Left lobe of liver (tissue), 2 donors: ENCODE measurements at regions not wholly inside any gene's neighbourhood (a gene's known extent, or its start where the extent isn't known, plus 50 kb on each side); places are given as distances from the start of the nearest gene placed in this dataset.
A peak's percentile ranks its signal among the peaks of the same experiment; 100 is the strongest.

Source experiments
- ATAC-seq: fragments of 200-7000 bp; cut with Tn5 transposase; one replicate; pipeline ENCODE4 v1.9.1; 2020; ENCODE audit warnings: mild to moderate bottlenecking, moderate library complexity
- DNase-seq: peaks from one replicate; pipeline ENCODE4 v3.0.0-alpha.2; 2020; ENCODE audit warnings: low spot score
- donor health status: DM: no; HTN: no; CAD: no; lungs with moderate emphysema.
- donor health status: DM: no; HTN: yes; CAD: no.

DNA sequence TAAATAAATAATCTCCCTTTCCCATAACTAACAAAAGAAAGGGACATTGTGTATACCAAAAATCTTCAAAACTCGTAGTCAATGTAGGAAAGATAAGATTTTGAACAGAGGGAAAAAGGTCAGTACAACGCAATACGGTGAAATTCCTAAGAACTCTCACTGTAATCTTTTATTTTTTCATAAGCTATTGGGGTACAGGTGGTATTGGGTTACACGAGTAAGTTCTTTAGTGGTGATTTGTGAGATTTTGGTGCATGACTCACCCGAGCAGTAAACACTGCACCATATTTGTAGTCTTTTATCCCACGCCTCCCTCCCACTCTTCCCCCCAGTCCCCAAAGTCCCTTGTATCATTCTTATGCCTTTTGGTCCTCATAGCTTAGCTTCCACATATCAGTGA, 718.0 kb downstream of the TBL1XR1 start:
- ATAC-seq = no peak
- no peak for DNase-seq

DNA sequence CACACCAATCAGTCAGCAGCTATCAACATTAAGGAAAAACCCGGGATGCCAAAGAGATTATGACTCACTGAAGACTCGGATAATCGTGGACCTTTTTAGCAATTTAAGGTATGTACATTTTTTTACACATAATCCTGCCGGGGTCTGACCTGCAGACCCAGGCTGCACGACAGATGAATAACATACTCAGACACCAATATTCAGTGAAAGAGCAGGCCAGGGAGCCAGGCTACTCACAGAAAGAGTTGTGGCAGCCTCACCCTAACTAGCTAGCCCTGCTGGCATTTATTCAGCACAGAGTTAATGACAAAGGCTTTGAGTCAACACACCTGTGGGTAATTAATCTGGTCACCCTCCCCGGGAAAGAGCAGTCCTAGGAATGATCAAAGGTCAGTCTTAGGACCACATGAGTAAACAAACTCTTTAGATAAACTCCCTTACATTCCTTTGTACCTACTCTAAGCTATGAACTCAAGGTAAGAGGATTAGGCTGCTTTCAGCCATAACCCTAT, 727.5 kb downstream of the TBL1XR1 start:
- ATAC-seq (no peak), DNase-seq (no peak)

- ATAC-seq = no peak
- DNase-seq = no peak
Observed at GRCh38 chr3:176463610-176464009, 733.7 kb downstream of the TBL1XR1 start.

GRCh38 chr3:176447369-176447768, 749.9 kb downstream of the TBL1XR1 start:
- DNase-seq (no peak), ATAC-seq (no peak)

GRCh38 chr3:176442326-176442725, 755.0 kb downstream of the TBL1XR1 start:
- DNase-seq (no peak), ATAC-seq (no peak)

DNA sequence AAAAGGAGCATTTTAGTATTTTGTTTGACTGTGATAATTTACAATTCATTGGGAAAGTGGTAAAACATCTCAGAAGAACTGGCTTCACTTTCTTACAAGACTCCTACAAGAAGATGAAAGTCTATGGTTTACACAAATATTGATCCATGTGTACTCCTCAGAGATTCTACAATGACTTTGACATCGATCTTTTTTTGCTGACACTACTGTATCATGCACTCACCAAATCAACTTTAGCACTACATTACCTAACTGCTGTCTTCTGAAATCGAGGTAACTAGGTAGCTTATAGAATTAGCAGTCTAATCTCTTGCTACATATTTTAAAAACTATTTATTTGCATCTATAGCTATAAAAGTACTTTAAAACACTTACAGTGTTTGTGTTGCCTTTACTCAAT, 757.6 kb downstream of the TBL1XR1 start:
- DNase-seq = no peak
- no peak for ATAC-seq

DNA sequence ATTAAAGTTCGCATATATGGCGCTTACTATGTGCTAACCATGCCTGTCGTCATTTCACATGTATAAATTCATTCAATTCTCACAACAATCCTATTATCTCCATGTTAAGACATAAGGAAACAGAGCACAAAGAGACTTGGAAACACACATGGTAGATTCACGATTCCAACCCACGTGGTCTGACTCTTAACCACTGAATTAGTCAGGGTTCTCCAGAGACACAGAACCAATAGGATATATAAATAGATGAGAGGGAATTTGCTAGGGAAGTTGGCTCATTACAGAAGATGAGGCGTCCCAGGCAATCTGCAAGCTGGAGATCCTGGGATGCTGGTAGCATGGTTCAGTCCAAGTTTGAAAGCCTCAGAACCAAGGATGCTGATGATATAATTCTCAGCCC, 765.3 kb downstream of the TBL1XR1 start:
- DNase-seq = no peak
- no peak for ATAC-seq

GRCh38 chr3:176431038-176431418, 766.3 kb downstream of the TBL1XR1 start:
- ATAC-seq (no peak), DNase-seq (no peak)

- peak; percentile 71 for ATAC-seq
- DNase-seq = no peak
Observed at GRCh38 chr3:176430244-176431037, 766.8 kb downstream of the TBL1XR1 start.

DNA sequence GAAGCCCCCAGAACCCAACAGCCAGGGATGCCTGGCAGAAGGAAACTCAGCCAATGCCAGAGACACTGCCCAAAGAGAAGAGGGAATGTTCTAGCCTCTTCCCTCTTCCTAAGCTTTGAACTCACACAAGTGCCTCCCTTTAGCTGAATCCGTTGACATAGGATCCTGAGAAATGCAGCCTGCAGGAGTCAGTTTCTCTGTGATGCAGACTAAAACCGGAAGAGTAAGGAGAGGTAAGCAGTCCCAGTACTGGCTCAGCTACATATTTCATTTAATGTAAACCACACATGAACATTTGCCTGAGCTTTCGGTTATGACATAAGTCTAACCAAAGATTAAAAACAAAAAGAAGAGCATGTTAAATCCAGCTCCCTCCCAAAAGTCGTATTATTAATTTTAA, 768.7 kb downstream of the TBL1XR1 start:
- no peak for DNase-seq
- ATAC-seq = no peak

DNA sequence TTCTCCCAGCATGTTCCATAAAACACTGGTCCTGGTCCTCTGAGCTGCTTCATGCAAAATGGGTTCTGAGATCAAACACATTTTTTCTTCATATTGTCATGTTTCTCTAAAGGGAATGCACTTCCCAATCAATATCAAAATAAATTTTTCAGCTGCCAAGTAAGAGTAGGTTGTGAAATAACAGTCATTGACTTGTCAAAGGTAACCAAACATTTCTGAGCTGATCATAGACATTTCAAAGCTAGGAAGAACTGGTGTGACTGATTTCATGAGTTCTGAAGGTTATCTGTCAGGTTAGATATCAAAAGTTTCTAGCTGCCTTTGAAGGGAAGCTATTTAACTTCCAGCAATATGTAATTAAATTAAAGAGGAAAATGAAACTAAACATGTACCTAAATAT, 770.9 kb downstream of the TBL1XR1 start:
- DNase-seq = no peak
- peak; percentile 60 for ATAC-seq

- no peak for ATAC-seq
- DNase-seq = no peak
Observed at GRCh38 chr3:176416870-176417269, 780.4 kb downstream of the TBL1XR1 start.

DNA sequence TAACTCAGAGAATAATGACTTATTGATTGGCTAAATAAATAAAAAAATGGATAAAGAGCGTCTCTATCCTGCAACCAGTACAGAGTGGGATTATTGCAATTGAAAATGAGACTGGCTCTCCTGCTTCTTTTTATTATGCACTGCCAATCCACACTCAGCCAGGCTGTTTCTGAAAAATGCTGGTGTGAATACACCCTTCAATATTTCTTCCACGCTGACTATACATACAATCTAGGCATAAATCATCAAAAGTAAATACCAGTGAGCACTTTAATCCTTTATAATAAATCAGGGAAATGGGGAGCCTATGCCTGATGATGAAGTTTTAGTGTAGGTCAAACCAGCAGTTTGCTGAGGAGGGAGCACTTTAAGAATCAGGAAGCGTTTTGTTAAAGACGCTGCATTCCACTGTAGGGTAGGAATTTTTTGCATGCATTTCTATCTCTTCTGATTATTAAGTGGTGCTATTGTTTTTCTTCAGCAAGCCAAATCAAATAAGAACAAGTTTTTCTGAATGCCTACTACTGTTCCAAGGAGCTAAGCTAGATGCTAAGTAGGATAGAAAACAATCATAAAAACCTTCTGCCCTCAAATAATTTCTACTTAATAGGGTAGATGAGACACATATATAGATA, 781.5 kb downstream of the TBL1XR1 start:
- DNase-seq = no peak
- ATAC-seq = no peak

DNA sequence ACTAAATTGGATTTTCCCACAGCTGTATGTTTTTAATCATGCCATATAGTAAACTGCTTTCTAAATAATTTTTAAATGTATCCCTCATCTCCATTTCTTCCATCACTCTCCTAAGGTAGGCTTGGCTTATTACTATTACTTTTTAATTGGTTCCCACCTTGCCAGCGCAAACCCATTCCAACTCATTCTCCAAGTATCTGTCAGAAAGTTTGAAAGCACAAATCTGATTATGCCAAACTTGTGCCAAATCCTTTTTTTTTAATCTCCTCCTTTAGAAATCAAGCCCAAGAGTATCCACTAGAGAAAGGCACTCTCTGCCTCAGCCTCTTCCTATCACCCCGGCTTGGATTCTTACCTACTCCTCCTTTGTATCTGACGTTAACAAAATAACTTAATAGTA, 784.5 kb downstream of the TBL1XR1 start:
- no peak for ATAC-seq
- no peak for DNase-seq

DNA sequence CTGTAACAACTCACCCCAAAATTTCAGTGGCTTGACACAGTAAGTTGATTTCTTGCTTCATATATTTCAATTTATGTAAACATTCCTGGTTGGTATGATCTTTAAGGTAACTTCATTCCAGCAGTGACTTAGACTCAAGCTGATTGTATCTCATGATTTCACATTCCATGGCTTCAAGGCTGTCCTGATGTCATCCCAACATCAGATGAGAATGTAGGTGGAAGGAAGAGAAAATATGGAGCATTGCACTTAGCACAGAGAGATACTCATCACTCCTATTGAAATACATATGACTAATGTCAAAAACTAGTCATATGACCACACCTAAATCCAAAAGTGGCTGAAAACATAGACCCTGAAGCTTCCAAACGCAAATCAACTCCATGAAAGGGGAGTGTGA, 793.8 kb downstream of the TBL1XR1 start:
- DNase-seq (no peak), ATAC-seq (no peak)

DNA sequence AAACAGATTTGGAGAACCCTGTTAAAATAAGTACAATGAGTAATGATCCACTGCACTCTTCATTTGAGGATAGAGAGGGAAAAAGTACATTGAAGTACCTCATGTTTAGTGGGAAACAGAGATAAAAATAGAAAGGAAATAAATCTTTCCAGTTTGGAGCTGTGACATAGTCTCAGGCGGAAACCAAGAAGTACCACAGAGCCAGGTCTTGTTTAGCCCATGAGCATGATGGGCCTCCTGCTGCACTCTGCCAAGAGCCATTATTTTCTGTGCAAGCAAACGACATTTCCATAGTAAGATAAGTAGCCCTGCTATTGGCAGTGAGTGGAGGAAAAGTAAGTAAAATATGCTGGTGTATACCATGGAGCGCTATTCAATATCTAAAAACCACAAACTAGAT, 796.1 kb downstream of the TBL1XR1 start:
- ATAC-seq (no peak), DNase-seq (no peak)

- ATAC-seq (no peak), DNase-seq (no peak)
Observed at GRCh38 chr3:176399193-176399592, 798.1 kb downstream of the TBL1XR1 start.

DNA sequence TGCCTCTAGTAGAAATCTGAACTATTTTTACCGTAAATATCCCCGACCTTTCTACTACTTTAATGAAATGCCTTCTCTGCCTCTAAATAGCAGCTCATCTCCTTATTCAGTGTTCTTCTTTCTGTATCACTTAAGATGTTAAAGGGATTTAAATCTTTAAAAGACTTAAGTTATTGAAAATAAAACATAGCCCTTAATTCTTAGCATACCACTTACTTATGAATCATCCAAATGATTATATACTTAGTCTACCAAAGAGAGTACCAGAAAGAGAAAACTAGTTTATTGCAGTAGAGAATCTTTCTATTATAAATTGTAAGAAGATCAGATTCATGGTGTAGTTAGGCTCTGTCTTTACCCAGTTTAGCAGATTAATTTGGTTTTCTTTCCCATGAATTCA, 802.0 kb downstream of the TBL1XR1 start:
- DNase-seq (no peak), ATAC-seq (no peak)

DNA sequence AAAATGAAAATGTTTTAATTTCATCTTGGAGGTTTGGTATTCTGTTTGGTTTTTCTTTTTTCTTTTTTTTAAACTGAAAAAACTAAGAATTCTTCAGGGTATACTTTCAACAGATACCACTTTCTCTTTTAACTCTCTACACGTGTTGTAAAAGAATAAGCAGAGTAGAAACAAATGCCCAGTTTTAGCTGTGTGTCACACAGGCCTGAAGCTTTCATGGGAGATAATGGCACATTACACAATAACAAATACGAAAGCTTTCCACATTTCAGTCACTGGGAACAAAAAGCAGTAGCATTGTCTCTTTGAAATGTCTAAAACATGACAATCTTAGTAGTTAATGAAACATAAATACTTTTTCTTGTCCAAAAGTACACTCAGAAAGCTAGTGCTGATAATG, 818.5 kb downstream of the TBL1XR1 start:
- no peak for DNase-seq

GRCh38 chr3:176376531-176376930, 820.8 kb downstream of the TBL1XR1 start:
- DNase-seq (no peak), ATAC-seq (no peak)

More for the DNA sequence above, 818.5 kb downstream of the TBL1XR1 start:
- ATAC-seq = no peak

- DNase-seq (no peak), ATAC-seq (no peak)
Observed at GRCh38 chr3:176375519-176375918, 821.8 kb downstream of the TBL1XR1 start.

- ATAC-seq (no peak), DNase-seq (no peak)
Observed at GRCh38 chr3:176362191-176362731, 835.0 kb downstream of the TBL1XR1 start.
